GM12878 (cell line): ENCODE measurements at regions not wholly inside any gene's neighbourhood (a gene's known extent, or its start where the extent isn't known, plus 50 kb on each side); places are given as distances from the start of the nearest gene placed in this dataset.

Experiments used
- ATAC-seq: fragments of 200-7000 bp; cut with Tn5 transposase; 3 replicates; pipeline ENCODE4 v1.9.1; 2020; ENCODE audit warnings: mild to moderate bottlenecking, moderate library complexity
- BruUV-seq: library from RNA; stranded (reverse); fragments of 400-500 nt; replicated peaks from 2 replicates; lab custom pipeline; 2021; lab: Mats Ljungman, UMichigan
- CTCF ChIA-PET: fragments of 300-600 bp; sonication (Branson Sonifier 250); formaldehyde crosslinking; extraction: SDS; loops from one replicate; lab custom pipeline; 2021; ENCODE audit warnings: inconsistent platforms; lab: Yijun Ruan, JAX
- POLR2A ChIA-PET: fragments of 350-600 bp; formaldehyde crosslinking; extraction: SDS; loops from one replicate; lab custom pipeline; 2021; ENCODE audit warnings: inconsistent platforms; lab: Charles Lee
- RAD21 ChIA-PET: fragments of 300-600 bp; sonication (Branson Sonifier 250); formaldehyde crosslinking; loops from one replicate; lab custom pipeline; 2023; ENCODE audit warnings: antibody characterized with exemption; ENCODE audit not compliant: unreplicated experiment; lab: Charles Lee
- SMC1A ChIA-PET: fragments of 300-600 bp; sonication (Branson Sonifier 250); formaldehyde crosslinking; loops from one replicate; lab custom pipeline; 2023; ENCODE audit not compliant: unreplicated experiment, uncharacterized antibody; lab: Charles Lee
- DNase-seq: peaks from one replicate; pipeline ENCODE4 v3.0.0-alpha.2; 2011; ENCODE audit warnings: low read depth, low spot score
- FAIRE-seq: peaks from 3 replicates; lab custom pipeline; 2011; peaks lifted over from hg19 to GRCh38; lab: Jason Lieb, UNC
- H2AFZ ChIP-seq: 2 replicates; pipeline ENCODE4 v1.6.0; 2011; ENCODE audit warnings: low read depth, low read length, control low read depth; ENCODE audit not compliant: control insufficient read depth
- H3K27ac ChIP-seq: 2 replicates; pipeline ENCODE4 v1.5.1; 2011; ENCODE audit warnings: control low read depth; ENCODE audit not compliant: control insufficient read depth, insufficient read depth
- H3K27me3 ChIP-seq, 2 experiments: replicated peaks in 1 of 2; 2 replicates each; pipeline versions ENCODE4 v1.6.0 to v1.6.1; 2011; ENCODE audit warnings: low read length in 1 of 2; ENCODE audit not compliant: control insufficient read depth in 2 of 2, insufficient read depth in 2 of 2
- H3K36me3 ChIP-seq, 2 experiments: 2 replicates each; pipeline ENCODE4 v1.5.1; 2011; ENCODE audit warnings: low read length in 1 of 2; ENCODE audit not compliant: control insufficient read depth in 2 of 2, insufficient read depth in 2 of 2
- H3K4me1 ChIP-seq: 2 replicates; pipeline ENCODE4 v1.6.1; 2011; ENCODE audit warnings: mild to moderate bottlenecking, low read length, moderate library complexity, mixed read lengths; ENCODE audit not compliant: control insufficient read depth, insufficient read depth
- H3K4me2 ChIP-seq: 2 replicates; pipeline ENCODE4 v1.6.0; 2011; ENCODE audit warnings: control low read depth; ENCODE audit not compliant: control insufficient read depth, insufficient read depth
- H3K4me3 ChIP-seq: fragments of 200-600 bp; sonication (generic); 2 replicates; pipeline ENCODE4 v1.5.1; 2016
- H3K79me2 ChIP-seq: 2 replicates; pipeline ENCODE4 v1.6.0; 2011; ENCODE audit warnings: low read length; ENCODE audit not compliant: control insufficient read depth, insufficient read depth
- H3K9ac ChIP-seq: 2 replicates; pipeline ENCODE4 v1.8.0; 2011; ENCODE audit warnings: low read length, control low read depth, mixed read lengths; ENCODE audit not compliant: control insufficient read depth, insufficient read depth
- H3K9me3 ChIP-seq: replicated peaks from 3 replicates; pipeline ENCODE4 v1.5.1; 2011; ENCODE audit warnings: mild to moderate bottlenecking, low read length; ENCODE audit not compliant: control insufficient read depth, insufficient read depth
- H4K20me1 ChIP-seq: 2 replicates; pipeline ENCODE4 v1.6.0; 2011; ENCODE audit not compliant: control insufficient read depth, insufficient read depth
- CTCF ChIP-seq, 3 experiments: IDR thresholded peaks in 2 of 3; conservative IDR thresholded peaks in 1 of 3; 2 replicates each; pipeline ENCODE4 v1.5.1; 2011; ENCODE audit warnings: low read depth in 3 of 3, low read length in 3 of 3, mild to moderate bottlenecking in 3 of 3, control low read depth in 2 of 3, moderate library complexity in 2 of 3, inconsistent platforms in 1 of 3, mixed read lengths in 1 of 3; ENCODE audit not compliant: control insufficient read depth in 2 of 3, insufficient read depth in 1 of 3; ENCODE audit errors: extremely low read depth in 1 of 3
- MYC ChIP-seq: IDR thresholded peaks from 2 replicates; pipeline ENCODE4 v1.6.1; 2011; ENCODE audit warnings: mild to moderate bottlenecking, low read length, moderate library complexity, inconsistent platforms; ENCODE audit not compliant: insufficient read depth, insufficient replicate concordance, insufficient read length, severe bottlenecking
- SPI1 ChIP-seq: IDR thresholded peaks from 2 replicates; pipeline ENCODE4 v1.6.1; 2011; ENCODE audit warnings: low read depth, mild to moderate bottlenecking, low read length, moderate library complexity, borderline replicate concordance; ENCODE audit not compliant: insufficient read depth
- SRF ChIP-seq, 2 experiments: IDR thresholded peaks; 2 replicates each; pipeline ENCODE4 v1.6.1; 2011; ENCODE audit warnings: low read depth in 2 of 2, low read length in 2 of 2, mild to moderate bottlenecking in 1 of 2, moderate library complexity in 1 of 2
- TBL1XR1 ChIP-seq: IDR thresholded peaks from 2 replicates; pipeline ENCODE4 v1.6.1; 2012; ENCODE audit warnings: low read depth, low read length, improper control_type of control experiment
- ZBTB4 ChIP-seq: fragments of 450-650 bp; formaldehyde crosslinking; IDR thresholded peaks from 2 replicates; pipeline ENCODE4 v1.4.0; 2022; ENCODE audit warnings: mild to moderate bottlenecking, moderate library complexity
- WGBS: methylation state at CpG from one replicate; pipeline ENCODE4 v1.1.6; 2016; ENCODE audit warnings: low lambda C conversion rate; ENCODE audit not compliant: insufficient replicate concordance, insufficient coverage; ENCODE audit errors: missing lambda C conversion rate; 5-methylcytosine and 5-hydroxymethylcytosine counted together
- in situ Hi-C: fragments of 300-500 bp; cut with MboI; formaldehyde crosslinking; loops from 9 replicates; pipeline ENCODE4 v1.14.3; 2018; ENCODE audit warnings: mixed read lengths
- intact Hi-C: fragments of 100-400 bp; cut with micrococcal nuclease; formaldehyde crosslinking; loops from one replicate; pipeline ENCODE4 v1.14.2; 2022; ENCODE audit not compliant: unreplicated experiment

GRCh38 chr10:60537697-60538096 is 148.0 kb upstream of the ANK3 start:
- CTCF ChIA-PET, result no interaction called here
- in situ Hi-C loops (no loop called here), intact Hi-C loops (no loop called here)
- POLR2A ChIA-PET, result no interaction called here
- no peak overlapping the region for H3K4me3 ChIP-seq
- H3K27ac ChIP-seq, result no peak overlapping the region
- H3K79me2 ChIP-seq, result no peaks in the 10 kb centered on the region
- H3K9me3 ChIP-seq, result no peaks in the 10 kb centered on the region
- no peak for ATAC-seq
- no peak for DNase-seq
- H4K20me1 ChIP-seq, result no peaks in the 10 kb centered on the region; the same call in 1 of the 2 replicates
- H3K4me1 ChIP-seq, result no peaks in the 10 kb centered on the region
- TF ChIP-seq TBL1XR1 (no peak), CTCF (IDR thresholded peaks at IDR 0.05 in 2 of 3, conservative IDR thresholded peaks at IDR 0.05 in 1 of 3; ENCODE audit: control insufficient read depth in 2 of 3, extremely low read depth in 1 of 3, insufficient read depth in 1 of 3, low read depth in 3 of 3, low read length in 3 of 3) (no peak), ZBTB4 (CRISPR knock-in tag) (no peak), SRF (IDR thresholded peaks at IDR 0.05; ENCODE audit: low read depth in 2 of 2, low read length in 2 of 2) (no peak), MYC (no peak), SPI1 (no peak)
- RAD21 ChIA-PET, result no interaction called here
- H2AFZ ChIP-seq, result no peak overlapping the region
- 0% methylated on average over 1 of the region's 1 CpG for WGBS
- no peaks in the 10 kb centered on the region for H3K36me3 ChIP-seq
- SMC1A ChIA-PET, result no interaction called here
- H3K4me2 ChIP-seq, result no peak overlapping the region
- BruUV-seq, result no TSS peak
- no peak for FAIRE-seq
- H3K27me3 ChIP-seq, result 0 out of 4 replicates have a peak, but pooled peaks cover 0 to 2% of the 10 kb centered on the region in 2 experiments
- H3K9ac ChIP-seq, result no peak overlapping the region
